ENCODE measurements at regions not wholly inside any gene's neighbourhood (a gene's known extent, or its start where the extent isn't known, plus 50 kb on each side); places are given as distances from the start of the nearest gene placed in this dataset.
"Not testable (repeated sequence)": the region's sequence is repeated elsewhere in the genome, so short reads cannot be mapped to it uniquely, and the experiment has no call there.

- no peak overlapping the region for H3K4me3 ChIP-seq
- no peaks in the 10 kb centered on the region for H3K79me2 ChIP-seq (ENCODE audit: insufficient read depth)
- H3K4me2 ChIP-seq (ENCODE audit: unreplicated experiment): no peak overlapping the region
- no peaks in the 10 kb centered on the region for H3F3A ChIP-seq (ENCODE audit: insufficient read depth)
- in situ Hi-C loops (cut with MboI): no loop called here
- no peaks in the 10 kb centered on the region for H3K4me1 ChIP-seq (ENCODE audit: insufficient read depth)
- no peaks in the 10 kb centered on the region for H3K9me3 ChIP-seq (ENCODE audit: low read depth)
- no peak overlapping the region for H2AFZ ChIP-seq
- H3K27me3 ChIP-seq (replicated peaks; ENCODE audit: insufficient read depth): no peaks in the 10 kb centered on the region
- no peak overlapping the region for H3K9ac ChIP-seq
- no peaks in the 10 kb centered on the region for H4K20me1 ChIP-seq (ENCODE audit: insufficient read depth)
- no peak overlapping the region for H3K27ac ChIP-seq
- DNase-seq: no peak
- TF ChIP-seq EZH2phosphoT487 (IDR thresholded peaks at IDR 0.05; ENCODE audit: insufficient read depth, low read depth) (no peak), EZH2 (IDR thresholded peaks at IDR 0.05; ENCODE audit: insufficient read depth, poor library complexity, severe bottlenecking) (no peak)
- 51 to 60% methylated on average over 4 of the region's 4 CpGs for whole genome bisulfite sequencing, 2 experiments (ENCODE audit: low coverage in 1 of 2, low lambda C conversion rate in 2 of 2, missing lambda C conversion rate in 2 of 2)
- no peaks in the 10 kb centered on the region for H3K36me3 ChIP-seq (ENCODE audit: low read depth)
- H3K9me2 ChIP-seq (ENCODE audit: insufficient read depth): no peaks in the 10 kb centered on the region
These were observed 351.8 kb downstream of the SHANK2 start for GRCh38 chr11:70900540-70900939.

- Histone ChIP-seq H3K27ac (no peak overlapping the region), H4K20me1 (ENCODE audit: insufficient read depth) (no peaks in the 10 kb centered on the region), H3K4me2 (ENCODE audit: unreplicated experiment) (no peak overlapping the region), H3K9me2 (ENCODE audit: insufficient read depth) (no peaks in the 10 kb centered on the region), H3K4me1 (ENCODE audit: insufficient read depth) (no peaks in the 10 kb centered on the region), H3K4me3 (no peak overlapping the region), H3K9me3 (ENCODE audit: low read depth) (no peaks in the 10 kb centered on the region), H3K9ac (no peak overlapping the region), H2AFZ (no peak overlapping the region), H3K27me3 (replicated peaks; ENCODE audit: insufficient read depth) (no peaks in the 10 kb centered on the region), H3F3A (ENCODE audit: insufficient read depth) (no peaks in the 10 kb centered on the region), H3K36me3 (ENCODE audit: low read depth) (no peaks in the 10 kb centered on the region), H3K79me2 (ENCODE audit: insufficient read depth) (no peaks in the 10 kb centered on the region)
- WGBS, 2 experiments (ENCODE audit: low coverage in 1 of 2, low lambda C conversion rate in 2 of 2, missing lambda C conversion rate in 2 of 2): 42% methylated on average over 14 to 15 of the region's 15 CpGs
- peak; percentile 13 for DNase-seq
- TF ChIP-seq EZH2 (IDR thresholded peaks at IDR 0.05; ENCODE audit: insufficient read depth, poor library complexity, severe bottlenecking) (no peak), EZH2phosphoT487 (IDR thresholded peaks at IDR 0.05; ENCODE audit: insufficient read depth, low read depth) (no peak)
- in situ Hi-C loops (cut with MboI): no loop called here
These were observed 350.3 kb downstream of the SHANK2 start for GRCh38 chr11:70901951-70902521.

- H2AFZ ChIP-seq; H3K36me3 ChIP-seq (ENCODE audit: low read depth); H3K9me2 ChIP-seq (ENCODE audit: insufficient read depth); H3K9ac ChIP-seq; DNase-seq; H3K4me3 ChIP-seq; H3K27ac ChIP-seq; H3K27me3 ChIP-seq (replicated peaks; ENCODE audit: insufficient read depth); H3K9me3 ChIP-seq (ENCODE audit: low read depth); H3K4me2 ChIP-seq (ENCODE audit: unreplicated experiment); H3F3A ChIP-seq (ENCODE audit: insufficient read depth); H4K20me1 ChIP-seq (ENCODE audit: insufficient read depth); in situ Hi-C loops (cut with MboI); H3K4me1 ChIP-seq (ENCODE audit: insufficient read depth); H3K79me2 ChIP-seq (ENCODE audit: insufficient read depth): not testable (repeated sequence)
- 52 to 58% methylated on average over 8 of the region's 8 CpGs for WGBS, 2 experiments (ENCODE audit: low coverage in 1 of 2, low lambda C conversion rate in 2 of 2, missing lambda C conversion rate in 2 of 2)
These were observed 349.1 kb downstream of the SHANK2 start for GRCh38 chr11:70903229-70903628.

- Histone ChIP-seq H3K27ac (no peak overlapping the region), H3K27me3 (replicated peaks; ENCODE audit: insufficient read depth) (no peaks in the 10 kb centered on the region), H3K79me2 (ENCODE audit: insufficient read depth) (no peaks in the 10 kb centered on the region), H3F3A (ENCODE audit: insufficient read depth) (no peaks in the 10 kb centered on the region), H3K9me2 (ENCODE audit: insufficient read depth) (no peaks in the 10 kb centered on the region), H4K20me1 (ENCODE audit: insufficient read depth) (no peaks in the 10 kb centered on the region), H3K4me2 (ENCODE audit: unreplicated experiment) (no peak overlapping the region), H3K9ac (no peak overlapping the region), H2AFZ (no peak overlapping the region), H3K36me3 (ENCODE audit: low read depth) (no peaks in the 10 kb centered on the region), H3K4me1 (ENCODE audit: insufficient read depth) (no peaks in the 10 kb centered on the region), H3K4me3 (no peak overlapping the region), H3K9me3 (ENCODE audit: low read depth) (no peaks in the 10 kb centered on the region)
- no peak for DNase-seq
- WGBS, 2 experiments (ENCODE audit: low coverage in 1 of 2, low lambda C conversion rate in 2 of 2, missing lambda C conversion rate in 2 of 2): 56 to 59% methylated on average over 12 of the region's 12 CpGs
- TF ChIP-seq EZH2 (IDR thresholded peaks at IDR 0.05; ENCODE audit: insufficient read depth, poor library complexity, severe bottlenecking) (no peak), EZH2phosphoT487 (IDR thresholded peaks at IDR 0.05; ENCODE audit: insufficient read depth, low read depth) (no peak)
- in situ Hi-C loops (cut with MboI): no loop called here
These were observed 346.3 kb downstream of the SHANK2 start for GRCh38 chr11:70906101-70906500.

- no peaks in the 10 kb centered on the region for H3K4me1 ChIP-seq (ENCODE audit: insufficient read depth)
- H3K9me3 ChIP-seq (ENCODE audit: low read depth): no peaks in the 10 kb centered on the region
- no peak overlapping the region for H3K27ac ChIP-seq
- H2AFZ ChIP-seq: no peak overlapping the region
- no peaks in the 10 kb centered on the region for H3F3A ChIP-seq (ENCODE audit: insufficient read depth)
- H3K4me3 ChIP-seq: no peak overlapping the region
- in situ Hi-C loops (cut with MboI): no loop called here
- no peak for DNase-seq
- H4K20me1 ChIP-seq (ENCODE audit: insufficient read depth): no peaks in the 10 kb centered on the region
- TF ChIP-seq EZH2 (IDR thresholded peaks at IDR 0.05; ENCODE audit: insufficient read depth, poor library complexity, severe bottlenecking): no peak
- TF ChIP-seq EZH2phosphoT487 (IDR thresholded peaks at IDR 0.05; ENCODE audit: insufficient read depth, low read depth): no peak
- H3K9ac ChIP-seq: no peak overlapping the region
- H3K79me2 ChIP-seq (ENCODE audit: insufficient read depth): no peaks in the 10 kb centered on the region
- 18 to 19% methylated on average over 9 of the region's 9 CpGs for WGBS, 2 experiments (ENCODE audit: low coverage in 1 of 2, low lambda C conversion rate in 2 of 2, missing lambda C conversion rate in 2 of 2)
- H3K4me2 ChIP-seq (ENCODE audit: unreplicated experiment): no peak overlapping the region
- H3K36me3 ChIP-seq (ENCODE audit: low read depth): no peaks in the 10 kb centered on the region
- no peaks in the 10 kb centered on the region for H3K9me2 ChIP-seq (ENCODE audit: insufficient read depth)
- no peaks in the 10 kb centered on the region for H3K27me3 ChIP-seq (replicated peaks; ENCODE audit: insufficient read depth)
These were observed 344.2 kb downstream of the SHANK2 start for GRCh38 chr11:70908223-70908622.

All from GM23248 (cell line).